Endothelial cell (in vitro differentiated cells): ENCODE measurements at regions not wholly inside any gene's neighbourhood (a gene's known extent, or its start where the extent isn't known, plus 50 kb on each side); places are given as distances from the start of the nearest gene placed in this dataset.

Source experiments
- DNase-seq: peaks from one replicate; pipeline ENCODE4 v3.0.0; 2021; ENCODE audit warnings: low spot score
- H3K27ac Mint-ChIP-seq: one replicate; pipeline ENCODE4 v1.8.0; 2021; ENCODE audit warnings: mixed read lengths, inconsistent platforms; ENCODE audit not compliant: unreplicated experiment
- H3K27me3 Mint-ChIP-seq: one replicate; pipeline ENCODE4 v1.8.0; 2021; ENCODE audit warnings: mild to moderate bottlenecking, moderate library complexity, mixed read lengths, inconsistent platforms; ENCODE audit not compliant: unreplicated experiment
- H3K36me3 Mint-ChIP-seq: one replicate; pipeline ENCODE4 v1.8.0; 2021; ENCODE audit warnings: mild to moderate bottlenecking, low read depth, mixed read lengths, inconsistent platforms; ENCODE audit not compliant: unreplicated experiment
- H3K4me1 Mint-ChIP-seq: one replicate; pipeline ENCODE4 v1.8.0; 2021; ENCODE audit warnings: mild to moderate bottlenecking, mixed read lengths, inconsistent platforms; ENCODE audit not compliant: unreplicated experiment
- H3K4me3 Mint-ChIP-seq: one replicate; pipeline ENCODE4 v1.8.0; 2021; ENCODE audit warnings: mild to moderate bottlenecking, mixed read lengths, inconsistent platforms; ENCODE audit not compliant: unreplicated experiment
- H3K9me3 Mint-ChIP-seq: one replicate; pipeline ENCODE4 v1.8.0; 2021; ENCODE audit warnings: mixed read lengths, inconsistent platforms; ENCODE audit not compliant: unreplicated experiment
- TF ChIP-seq, protein P1 (sequence below): fragments of 200-600 bp; sonication (generic); IDR thresholded peaks from one replicate; pipeline ENCODE4 v1.5.0; 2021; ENCODE audit warnings: antibody characterized with exemption; ENCODE audit not compliant: unreplicated experiment

DNA sequence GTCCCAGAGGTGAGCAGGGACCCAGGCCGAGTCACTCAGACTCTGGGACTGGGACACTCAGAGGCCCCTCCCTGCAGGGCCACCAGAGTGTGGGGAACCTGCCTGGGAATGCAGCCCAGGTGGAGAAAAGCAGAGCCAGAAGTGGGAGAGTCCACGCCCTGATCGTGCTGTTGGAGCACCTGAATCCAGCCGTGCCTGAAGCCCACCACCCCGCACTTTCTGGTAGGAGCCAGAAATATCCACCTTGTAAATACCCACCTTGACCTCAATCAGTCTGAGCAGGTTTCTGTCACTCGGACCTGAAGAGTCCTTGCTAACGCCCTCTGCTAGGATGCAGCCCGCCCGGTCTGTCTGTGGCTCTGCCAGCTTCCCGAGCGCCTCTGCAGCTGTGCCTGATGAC, 86.7 kb downstream of the PDGFA start:
- Mint-ChIP-seq H3K4me1 (no peaks in the 10 kb centered on the region), H3K9me3 (no peaks in the 10 kb centered on the region)

DNA sequence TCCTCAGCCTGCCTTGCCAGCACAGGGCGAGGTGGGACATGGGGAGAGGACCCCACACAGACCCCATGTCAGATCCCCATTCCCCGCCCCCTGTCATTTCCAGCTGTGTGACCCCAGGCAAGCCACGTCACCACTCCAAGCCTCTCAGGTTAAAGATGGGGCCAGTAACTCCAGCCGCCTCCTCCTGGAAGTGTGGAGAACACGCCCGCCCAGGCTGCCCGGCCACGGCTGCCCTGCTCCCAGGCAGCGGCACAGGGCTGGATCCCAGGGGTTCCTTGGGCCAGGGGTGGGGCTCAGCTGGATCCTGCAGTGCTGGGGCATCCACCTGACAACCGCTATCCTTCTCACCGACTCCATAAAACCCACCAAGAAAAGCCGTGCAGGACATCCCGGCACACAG, 86.1 kb downstream of the PDGFA start:
- Mint-ChIP-seq H3K36me3 (no peaks in the 10 kb centered on the region), H3K27ac (no peak overlapping the region), H3K4me1 (no peaks in the 10 kb centered on the region), H3K4me3 (no peak overlapping the region), H3K9me3 (no peaks in the 10 kb centered on the region), H3K27me3 (peaks cover 6% of the 10 kb centered on the region)
- TF ChIP-seq, protein P1, sequence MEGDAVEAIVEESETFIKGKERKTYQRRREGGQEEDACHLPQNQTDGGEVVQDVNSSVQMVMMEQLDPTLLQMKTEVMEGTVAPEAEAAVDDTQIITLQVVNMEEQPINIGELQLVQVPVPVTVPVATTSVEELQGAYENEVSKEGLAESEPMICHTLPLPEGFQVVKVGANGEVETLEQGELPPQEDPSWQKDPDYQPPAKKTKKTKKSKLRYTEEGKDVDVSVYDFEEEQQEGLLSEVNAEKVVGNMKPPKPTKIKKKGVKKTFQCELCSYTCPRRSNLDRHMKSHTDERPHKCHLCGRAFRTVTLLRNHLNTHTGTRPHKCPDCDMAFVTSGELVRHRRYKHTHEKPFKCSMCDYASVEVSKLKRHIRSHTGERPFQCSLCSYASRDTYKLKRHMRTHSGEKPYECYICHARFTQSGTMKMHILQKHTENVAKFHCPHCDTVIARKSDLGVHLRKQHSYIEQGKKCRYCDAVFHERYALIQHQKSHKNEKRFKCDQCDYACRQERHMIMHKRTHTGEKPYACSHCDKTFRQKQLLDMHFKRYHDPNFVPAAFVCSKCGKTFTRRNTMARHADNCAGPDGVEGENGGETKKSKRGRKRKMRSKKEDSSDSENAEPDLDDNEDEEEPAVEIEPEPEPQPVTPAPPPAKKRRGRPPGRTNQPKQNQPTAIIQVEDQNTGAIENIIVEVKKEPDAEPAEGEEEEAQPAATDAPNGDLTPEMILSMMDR: no peak
- DNase-seq: no peak

More for the DNA sequence above, 86.7 kb downstream of the PDGFA start:
- Mint-ChIP-seq H3K27me3 (peaks cover 6% of the 10 kb centered on the region), H3K27ac (no peak overlapping the region), H3K4me3 (no peak overlapping the region), H3K36me3 (no peaks in the 10 kb centered on the region)
- TF ChIP-seq, protein P1: no peak
- no peak for DNase-seq

DNA sequence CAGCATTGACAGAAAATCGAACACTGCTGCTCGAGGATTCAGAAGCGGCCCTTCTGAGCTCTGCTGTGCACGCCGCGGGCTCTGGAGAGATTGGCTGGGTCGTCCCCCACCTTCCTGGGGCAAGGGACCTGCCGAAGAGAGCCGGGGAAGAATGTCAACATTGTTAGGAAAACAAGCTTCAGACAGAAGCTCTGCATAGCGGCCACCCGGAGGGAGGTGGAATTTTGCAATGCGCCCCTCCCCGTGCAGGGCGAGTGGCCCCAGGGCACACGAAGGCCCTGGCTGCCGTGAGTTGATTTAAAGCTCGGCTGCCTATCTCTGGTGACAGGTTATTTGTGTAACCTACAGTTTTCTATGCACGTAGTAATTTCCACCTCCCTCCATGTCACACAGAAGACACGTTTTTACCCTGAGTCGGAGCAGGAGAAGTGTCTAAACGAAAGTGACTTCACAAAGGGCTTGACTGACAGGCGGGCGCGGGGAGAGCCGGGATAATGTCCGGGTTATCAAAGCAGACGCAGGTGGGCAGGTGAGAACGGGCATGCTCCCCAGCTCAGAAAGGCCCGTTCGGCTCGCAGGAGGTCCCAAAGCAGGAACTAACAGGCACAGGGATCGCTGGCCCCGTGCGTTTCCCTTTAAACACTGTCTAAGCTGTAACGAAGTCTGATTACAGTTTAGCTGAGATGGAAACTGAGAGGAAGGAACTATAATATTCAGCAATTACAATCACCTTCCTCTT, 84.6 kb downstream of the PDGFA start:
- Mint-ChIP-seq H3K27me3 (peaks cover 7% of the 10 kb centered on the region), H3K4me3 (no peak overlapping the region), H3K27ac (peak overlapping the region; percentile 48), H3K36me3 (no peaks in the 10 kb centered on the region), H3K4me1 (no peaks in the 10 kb centered on the region), H3K9me3 (no peaks in the 10 kb centered on the region)
- DNase-seq: no peak
- TF ChIP-seq, protein P1: no peak

DNA sequence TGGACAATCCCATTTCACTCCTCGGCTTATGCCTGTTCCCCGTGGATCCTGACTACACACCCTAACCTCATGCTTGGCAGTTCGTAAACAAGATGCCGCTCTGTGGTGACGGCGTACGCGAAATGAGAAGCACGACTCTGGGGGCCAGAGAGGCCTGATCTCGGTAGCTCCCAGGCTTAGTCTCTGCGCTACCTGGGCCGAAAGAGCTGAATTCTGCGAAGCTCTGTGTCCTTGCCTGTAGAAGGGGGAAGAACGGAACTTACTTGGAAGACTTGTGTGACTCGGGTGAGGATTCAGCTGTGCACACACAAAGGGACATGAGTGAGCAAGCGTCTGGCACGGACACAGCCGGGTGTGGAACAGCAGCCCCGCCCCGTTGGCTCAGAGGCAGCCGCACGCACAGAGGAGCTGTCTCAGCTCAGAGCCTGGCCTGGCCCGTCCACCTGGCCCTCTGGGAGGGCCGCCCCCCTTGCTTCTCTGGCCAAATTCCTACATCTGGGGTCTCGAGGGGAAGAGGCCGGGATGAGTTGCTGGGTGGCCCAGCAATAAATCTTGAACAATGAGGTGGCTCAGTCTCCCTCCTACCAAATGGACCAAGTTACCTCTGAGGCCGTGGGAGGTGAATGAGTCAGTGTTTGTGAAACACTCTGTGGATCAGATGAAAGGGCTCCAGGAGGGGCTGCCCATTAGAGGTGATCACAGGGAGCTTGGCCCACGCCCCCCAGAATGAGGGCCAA, 83.8 kb downstream of the PDGFA start:
- peaks cover 6% of the 10 kb centered on the region for H3K27me3 Mint-ChIP-seq
- H3K27ac Mint-ChIP-seq: no peak overlapping the region
- no peaks in the 10 kb centered on the region for H3K36me3 Mint-ChIP-seq
- no peaks in the 10 kb centered on the region for H3K4me1 Mint-ChIP-seq
- TF ChIP-seq, protein P1: no peak
- no peaks in the 10 kb centered on the region for H3K9me3 Mint-ChIP-seq
- no peak overlapping the region for H3K4me3 Mint-ChIP-seq
- no peak for DNase-seq
